ENCODE measurements at regions not wholly inside any gene's neighbourhood (a gene's known extent, or its start where the extent isn't known, plus 50 kb on each side); places are given as distances from the start of the nearest gene placed in this dataset.

GRCh38 chr22:19639610-19640135 lies 74.6 kb upstream of the SEPTIN5 start:
- no peak overlapping the region for H3K27ac Mint-ChIP-seq
- H3K4me3 Mint-ChIP-seq = no peak overlapping the region
- no peak for DNase-seq
- no peaks in the 10 kb centered on the region for H3K36me3 Mint-ChIP-seq (ENCODE audit: low read depth)
- H3K27me3 Mint-ChIP-seq (ENCODE audit: insufficient read depth) = peaks cover 30% of the 10 kb centered on the region
- no peaks in the 10 kb centered on the region for H3K9me3 Mint-ChIP-seq
- H3K4me1 Mint-ChIP-seq (ENCODE audit: low read depth) = no peaks in the 10 kb centered on the region
- TF ChIP-seq CTCF (IDR thresholded peaks at IDR 0.05) = no peak

DNA sequence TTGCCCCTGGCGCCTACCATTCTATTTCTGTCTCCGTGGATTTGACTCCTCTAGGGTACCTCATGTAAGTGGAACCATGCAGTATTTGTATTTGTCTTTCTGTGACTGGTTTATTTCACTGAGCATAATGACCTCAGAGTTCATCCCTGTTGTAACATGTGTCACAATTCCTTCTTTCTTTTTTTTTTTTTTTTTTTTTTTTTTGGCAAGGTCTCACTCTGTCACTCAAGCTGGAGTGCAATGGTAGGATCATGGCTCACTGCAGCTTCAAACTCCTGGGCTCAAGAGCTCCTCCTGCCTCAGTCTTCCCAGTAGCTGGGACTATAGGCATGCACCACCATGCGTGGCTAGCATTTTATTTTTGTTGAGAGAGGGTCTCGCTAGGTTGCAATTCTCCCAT lies 74.0 kb upstream of the SEPTIN5 start:
- Mint-ChIP-seq H3K36me3 (ENCODE audit: low read depth) (no peaks in the 10 kb centered on the region), H3K27ac (no peak overlapping the region), H3K4me3 (no peak overlapping the region), H3K27me3 (ENCODE audit: insufficient read depth) (peaks cover 33% of the 10 kb centered on the region), H3K9me3 (no peaks in the 10 kb centered on the region), H3K4me1 (ENCODE audit: low read depth) (no peaks in the 10 kb centered on the region)
- TF ChIP-seq CTCF (IDR thresholded peaks at IDR 0.05) = no peak
- DNase-seq = no peak

- Mint-ChIP-seq H3K27ac (no peak overlapping the region), H3K27me3 (ENCODE audit: insufficient read depth) (peaks cover 30% of the 10 kb centered on the region), H3K4me3 (no peak overlapping the region), H3K4me1 (ENCODE audit: low read depth) (no peaks in the 10 kb centered on the region), H3K36me3 (ENCODE audit: low read depth) (no peaks in the 10 kb centered on the region), H3K9me3 (peaks cover 1% of the 10 kb centered on the region; the same call in 1 of the 2 replicates)
- TF ChIP-seq CTCF (IDR thresholded peaks at IDR 0.05) = peak; percentile 71
- DNase-seq = no peak
Observed at GRCh38 chr22:19641254-19641982, 72.9 kb upstream of the SEPTIN5 start.

DNA sequence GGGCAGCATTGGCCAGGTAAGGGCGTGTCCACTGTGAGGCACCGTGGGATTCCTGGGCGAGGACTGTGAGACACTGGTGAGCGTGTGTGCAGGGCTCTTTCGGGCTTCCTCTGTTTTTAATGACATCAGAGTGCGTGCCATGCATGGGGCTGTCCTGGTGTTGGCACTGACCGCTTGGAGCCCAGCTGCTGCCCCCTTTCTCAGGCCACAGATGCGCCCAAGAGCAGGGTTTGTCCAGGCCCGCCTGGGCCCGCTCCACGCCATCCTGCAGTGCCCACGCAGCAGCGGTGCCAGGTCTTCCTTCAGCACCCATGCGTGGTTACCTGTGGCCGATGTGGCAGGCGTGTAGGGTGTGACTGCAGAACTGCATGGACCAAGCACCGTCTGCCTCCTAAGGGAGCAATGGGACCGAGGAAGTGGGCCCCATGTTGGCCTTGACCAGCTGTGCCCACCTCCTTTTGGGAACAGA lies 72.3 kb upstream of the SEPTIN5 start:
- TF ChIP-seq CTCF (IDR thresholded peaks at IDR 0.05) = no peak
- peaks cover 25% of the 10 kb centered on the region for H3K27me3 Mint-ChIP-seq (ENCODE audit: insufficient read depth)

DNA sequence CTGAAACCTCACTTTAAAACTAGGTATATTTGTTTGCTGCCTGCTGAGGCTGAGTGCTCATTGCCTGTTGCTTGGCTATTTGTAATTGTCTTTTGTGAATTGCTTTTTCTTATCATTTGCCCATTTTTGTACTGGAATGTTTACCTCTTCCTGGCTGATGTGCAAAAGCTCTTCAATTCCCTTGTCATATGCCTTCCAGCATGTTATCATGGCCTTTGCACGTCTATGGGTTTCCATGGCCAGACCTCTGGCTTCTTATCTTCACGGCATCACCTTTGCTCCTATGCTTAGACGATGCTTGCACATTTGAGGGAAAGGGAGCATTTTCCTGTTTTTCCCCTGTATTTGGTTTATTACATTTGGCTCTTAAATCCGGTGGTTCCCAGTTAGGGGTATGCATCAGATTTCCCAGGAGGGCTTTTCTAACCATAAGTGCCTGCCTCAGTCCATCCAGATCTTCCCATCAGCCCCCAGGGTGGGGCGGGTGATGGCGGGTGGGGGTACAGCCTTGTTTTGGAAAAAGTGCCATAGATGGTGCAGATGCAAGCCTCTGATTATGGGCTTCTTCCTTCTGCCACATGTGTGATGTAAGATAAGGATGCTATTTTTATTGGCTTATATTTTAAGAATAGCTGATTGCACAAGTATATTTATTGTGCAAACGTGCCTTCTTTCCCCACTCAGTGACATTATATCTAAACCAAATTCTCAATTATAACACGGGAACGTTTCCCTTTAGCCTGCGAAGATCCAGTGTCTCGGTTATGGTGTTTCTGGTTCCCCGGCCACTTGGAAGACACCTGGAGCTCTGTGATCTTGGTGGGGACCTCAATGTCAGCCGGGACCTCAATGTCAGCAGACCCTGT lies 70.6 kb upstream of the SEPTIN5 start:
- DNase-seq = no peak
- no peak for TF ChIP-seq CTCF (IDR thresholded peaks at IDR 0.05)
- Mint-ChIP-seq H3K4me1 (ENCODE audit: low read depth) (no peaks in the 10 kb centered on the region), H3K9me3 (peaks cover 21% of the 10 kb centered on the region), H3K27ac (no peak overlapping the region), H3K27me3 (ENCODE audit: insufficient read depth) (peaks cover 18% of the 10 kb centered on the region), H3K4me3 (no peak overlapping the region), H3K36me3 (ENCODE audit: low read depth) (peaks cover 9% of the 10 kb centered on the region)

More for the DNA sequence above, 72.3 kb upstream of the SEPTIN5 start:
- no peak overlapping the region for H3K4me3 Mint-ChIP-seq
- no peaks in the 10 kb centered on the region for H3K36me3 Mint-ChIP-seq (ENCODE audit: low read depth)
- DNase-seq = no peak
- H3K4me1 Mint-ChIP-seq (ENCODE audit: low read depth) = no peaks in the 10 kb centered on the region
- H3K9me3 Mint-ChIP-seq = peaks cover 7% of the 10 kb centered on the region
- no peak overlapping the region for H3K27ac Mint-ChIP-seq
